Keratinocyte (primary cell): ENCODE measurements at regions not wholly inside any gene's neighbourhood (a gene's known extent, or its start where the extent isn't known, plus 50 kb on each side); places are given as distances from the start of the nearest gene placed in this dataset.

Experiments used
- DNase-seq: peaks from one replicate; pipeline ENCODE4 v3.0.0-alpha.2; 2011; ENCODE audit warnings: low read depth, missing footprints, low spot score
- FAIRE-seq: peaks from 2 replicates; lab custom pipeline; 2011; peaks lifted over from hg19 to GRCh38; lab: Jason Lieb, UNC
- H2AFZ ChIP-seq: 2 replicates; pipeline ENCODE4 v1.6.0; 2012; ENCODE audit warnings: low read length, control low read depth, inconsistent platforms; ENCODE audit not compliant: control insufficient read depth
- H3K27ac ChIP-seq: 2 replicates; pipeline ENCODE4 v1.5.1; 2011; ENCODE audit warnings: low read length; ENCODE audit not compliant: control insufficient read depth, insufficient read depth
- H3K27me3 ChIP-seq: 3 replicates; pipeline ENCODE4 v1.6.0; 2011; ENCODE audit warnings: low read length; ENCODE audit not compliant: control insufficient read depth, insufficient read depth; ENCODE audit errors: extremely low read depth
- H3K36me3 ChIP-seq, 2 experiments: 2 replicates in 1 of 2; 3 replicates in 1 of 2; pipeline ENCODE4 v1.5.1; 2011; ENCODE audit warnings: low read length in 2 of 2, mild to moderate bottlenecking in 1 of 2; ENCODE audit not compliant: control insufficient read depth in 2 of 2, insufficient read depth in 2 of 2; ENCODE audit errors: extremely low read depth in 1 of 2
- H3K4me1 ChIP-seq: 3 replicates; pipeline ENCODE4 v1.5.1; 2011; ENCODE audit warnings: low read length; ENCODE audit not compliant: control insufficient read depth, insufficient read depth; ENCODE audit errors: extremely low read depth
- H3K4me2 ChIP-seq: 3 replicates; pipeline ENCODE4 v1.6.0; 2011; ENCODE audit warnings: low read depth, low read length; ENCODE audit not compliant: control insufficient read depth, insufficient read depth; ENCODE audit errors: extremely low read depth
- H3K4me3 ChIP-seq, 3 experiments: fragments of 200-600 bp in 1 of 3; sonication (generic) in 1 of 3; 2 replicates in 2 of 3; 3 replicates in 1 of 3; pipeline ENCODE4 v1.5.1; 2011 to 2016; ENCODE audit warnings: low read length in 3 of 3, mild to moderate bottlenecking in 3 of 3, control low read depth in 2 of 3, inconsistent platforms in 1 of 3, low read depth in 1 of 3, mixed read lengths in 1 of 3, mixed run types in 1 of 3, moderate library complexity in 1 of 3; ENCODE audit not compliant: control insufficient read depth in 2 of 3, insufficient read depth in 2 of 3; ENCODE audit errors: extremely low read depth in 1 of 3
- H3K79me2 ChIP-seq: 2 replicates; pipeline ENCODE4 v1.6.0; 2012; ENCODE audit warnings: low read length; ENCODE audit not compliant: control insufficient read depth, insufficient read depth
- H3K9ac ChIP-seq: 3 replicates; pipeline ENCODE4 v1.6.0; 2011; ENCODE audit warnings: low read length; ENCODE audit not compliant: control insufficient read depth, insufficient read depth; ENCODE audit errors: extremely low read depth
- H3K9me1 ChIP-seq: 3 replicates; pipeline ENCODE4 v1.6.0; 2011; ENCODE audit warnings: low read length; ENCODE audit not compliant: control insufficient read depth, insufficient read depth; ENCODE audit errors: extremely low read depth
- H3K9me3 ChIP-seq: 2 replicates; pipeline ENCODE4 v1.5.1; 2012; ENCODE audit warnings: low read depth, low read length; ENCODE audit not compliant: control insufficient read depth
- H4K20me1 ChIP-seq: 3 replicates; pipeline ENCODE4 v1.6.0; 2011; ENCODE audit warnings: low read length; ENCODE audit not compliant: control insufficient read depth, insufficient read depth; ENCODE audit errors: extremely low read depth
- CTCF ChIP-seq, 3 experiments: IDR thresholded peaks in 1 of 3; conservative IDR thresholded peaks in 1 of 3; optimal IDR thresholded peaks in 1 of 3; 2 replicates in 2 of 3; 3 replicates in 1 of 3; pipeline versions ENCODE3 to v1.5.1; 2011; ENCODE audit warnings: low read length in 3 of 3, mild to moderate bottlenecking in 3 of 3, moderate library complexity in 2 of 3, control low read depth in 1 of 3, inconsistent platforms in 1 of 3; ENCODE audit not compliant: insufficient read depth in 2 of 3; ENCODE audit errors: extremely low read depth in 1 of 3
- EZH2 ChIP-seq: IDR thresholded peaks from one replicate; pipeline ENCODE4 v1.6.1; 2012; ENCODE audit warnings: inconsistent platforms, mild to moderate bottlenecking, low read length, moderate library complexity
- dilution Hi-C: fragments of 300-500 bp; cut with MboI; formaldehyde crosslinking; loops from one replicate; pipeline ENCODE4 v1.7.0; 2020; ENCODE audit warnings: low sequenced_read_pairs; ENCODE audit not compliant: extremely low pct_ligation_motif_present

- Histone ChIP-seq H3K27ac (no peak overlapping the region), H3K27me3 (no peaks in the 10 kb centered on the region), H3K79me2 (no peaks in the 10 kb centered on the region), H3K9ac (no peak overlapping the region), H3K4me3 (no peak overlapping the region), H3K4me1 (no peaks in the 10 kb centered on the region), H4K20me1 (no peaks in the 10 kb centered on the region), H3K4me2 (no peak overlapping the region), H3K9me1 (no peaks in the 10 kb centered on the region), H3K9me3 (no peaks in the 10 kb centered on the region), H2AFZ (no peak overlapping the region), H3K36me3 (no peaks in the 10 kb centered on the region)
- no peak for FAIRE-seq
- no peak for DNase-seq
- TF ChIP-seq EZH2 = no peak
- TF ChIP-seq CTCF (optimal IDR thresholded peaks at IDR 0.05 in 1 of 3, IDR thresholded peaks at IDR 0.05 in 1 of 3, conservative IDR thresholded peaks at IDR 0.05 in 1 of 3; ENCODE audit: extremely low read depth in 1 of 3, insufficient read depth in 2 of 3, low read length in 3 of 3) = no peak
- dilution Hi-C loops = no loop called here
Observed at GRCh38 chr3:178900029-178900646, 171.5 kb downstream of the ZMAT3 start.

DNA sequence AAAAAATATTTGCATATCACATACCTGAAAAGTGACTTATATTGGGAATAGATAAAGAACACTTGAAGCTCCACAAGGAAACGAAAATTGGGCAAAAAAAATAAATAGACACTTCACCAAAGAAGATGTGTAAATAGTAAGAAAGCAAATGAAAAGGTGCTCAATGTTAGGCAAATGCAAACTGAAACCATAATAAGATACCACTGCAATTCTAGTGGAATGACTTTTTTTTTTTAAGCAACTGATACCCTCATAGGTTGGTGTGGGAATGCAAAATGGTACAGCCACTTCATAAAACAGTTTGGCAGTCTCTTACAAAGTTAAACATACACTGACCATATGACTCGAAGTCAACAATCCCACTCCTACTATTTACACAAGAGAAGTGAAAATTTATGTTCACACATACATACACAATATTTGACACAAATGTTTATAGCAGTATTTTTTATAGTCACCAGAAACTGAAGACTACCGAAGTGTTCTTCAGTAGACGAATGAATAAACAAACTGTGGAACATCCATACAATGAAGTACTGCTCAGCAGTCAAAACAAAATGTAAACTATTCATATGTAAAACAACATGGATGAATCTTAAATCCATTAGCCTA, 176.3 kb downstream of the ZMAT3 start:
- Histone ChIP-seq H3K4me3 (no peak overlapping the region), H3K9me3 (no peaks in the 10 kb centered on the region), H3K9me1 (no peaks in the 10 kb centered on the region), H3K4me2 (no peak overlapping the region), H2AFZ (no peak overlapping the region), H3K36me3 (no peaks in the 10 kb centered on the region), H3K27ac (no peak overlapping the region), H3K4me1 (no peaks in the 10 kb centered on the region), H4K20me1 (no peaks in the 10 kb centered on the region), H3K27me3 (no peaks in the 10 kb centered on the region), H3K79me2 (no peaks in the 10 kb centered on the region), H3K9ac (no peak overlapping the region)
- DNase-seq (no peak), FAIRE-seq (no peak)
- dilution Hi-C loops = no loop called here
- TF ChIP-seq EZH2 (no peak), CTCF (optimal IDR thresholded peaks at IDR 0.05 in 1 of 3, IDR thresholded peaks at IDR 0.05 in 1 of 3, conservative IDR thresholded peaks at IDR 0.05 in 1 of 3; ENCODE audit: extremely low read depth in 1 of 3, insufficient read depth in 2 of 3, low read length in 3 of 3) (no peak)
